Fibroblast of lung (primary cell): ENCODE measurements at regions not wholly inside any gene's neighbourhood (a gene's known extent, or its start where the extent isn't known, plus 50 kb on each side); places are given as distances from the start of the nearest gene placed in this dataset.

Source experiments
- CTCF ChIP-seq, 2 donors: IDR thresholded peaks in 1 of 2; conservative IDR thresholded peaks in 1 of 2; 1 replicate in 1 of 2; 2 replicates in 1 of 2; pipeline ENCODE4 v1.5.1; 2011 to 2012; ENCODE audit warnings: low read length in 2 of 2, control low read depth in 1 of 2, inconsistent platforms in 1 of 2, low read depth in 1 of 2, mild to moderate bottlenecking in 1 of 2
- EZH2 ChIP-seq: IDR thresholded peaks from 2 replicates; pipeline ENCODE4 v1.5.1; 2012; ENCODE audit warnings: low read length, control low read depth, mild to moderate bottlenecking; ENCODE audit errors: missing control alignments

GRCh38 chr1:95876276-95876675, 642.3 kb downstream of the RWDD3 start:
- TF ChIP-seq CTCF (conservative IDR thresholded peaks at IDR 0.05 in 1 of 2, IDR thresholded peaks at IDR 0.05 in 1 of 2; ENCODE audit: low read depth in 1 of 2, low read length in 2 of 2) (no peak), EZH2 (no peak)
